ENCODE measurements at regions not wholly inside any gene's neighbourhood (a gene's known extent, or its start where the extent isn't known, plus 50 kb on each side); places are given as distances from the start of the nearest gene placed in this dataset.

GRCh38 chrX:5265324-5265850 lies 963.3 kb downstream of the NLGN4X start (continued):
- TF ChIP-seq ZFP91 (CRISPR knock-in tag; IDR thresholded peaks at IDR 0.05) (no peak), EP400 (IDR thresholded peaks at IDR 0.05) (no peak), ZNF644 (tag; IDR thresholded peaks at IDR 0.05; ENCODE audit: low read depth) (no peak), ZNF277 (CRISPR knock-in tag; IDR thresholded peaks at IDR 0.05; ENCODE audit: borderline replicate concordance) (no peak)

- 0% methylated on average over 5 of the region's 5 CpGs for WGBS (ENCODE audit: insufficient coverage, low coverage, missing lambda C conversion rate)
- ChIA-PET POLR2A (no interaction called here), CTCF (ENCODE audit: low intra/inter-chr PET ratio) (no interaction called here)
- ATAC-seq = no peak
- H3K4me2 ChIP-seq (ENCODE audit: insufficient read depth, low read length) = no peak overlapping the region
- H3K79me2 ChIP-seq (ENCODE audit: control insufficient read depth, insufficient read depth, low read length) = no peaks in the 10 kb centered on the region
- no peak for FAIRE-seq
- no peaks in the 10 kb centered on the region for H3K9me1 ChIP-seq (ENCODE audit: control insufficient read depth, insufficient read depth, low read length)
- no peaks in the 10 kb centered on the region for H3K27me3 ChIP-seq (ENCODE audit: control insufficient read depth in 2 of 2, insufficient read depth in 2 of 2, low read length in 2 of 2)
- no peaks in the 10 kb centered on the region for H4K20me1 ChIP-seq (replicated peaks; ENCODE audit: control insufficient read depth, insufficient read depth, low read length)
- no TSS peak for BruUV-seq (replicated peaks)
- H3K4me1 ChIP-seq (replicated peaks in 1 of 2; ENCODE audit: control insufficient read depth in 2 of 2, insufficient read depth in 2 of 2, low read length in 2 of 2) = no peaks in the 10 kb centered on the region
- H3K9ac ChIP-seq (ENCODE audit: insufficient read depth in 1 of 2, low read depth in 2 of 2, low read length in 2 of 2) = no peak overlapping the region
- no peak overlapping the region for H2AFZ ChIP-seq (ENCODE audit: low read depth, low read length)
- no peak overlapping the region for H3K27ac ChIP-seq (ENCODE audit: extremely low read depth, low read depth, low read length)
- no peaks in the 10 kb centered on the region for H3K9me3 ChIP-seq (replicated peaks; ENCODE audit: control insufficient read depth, insufficient read depth, low read depth, low read length)
- in situ Hi-C loops (cut with MboI) (no loop called here), intact Hi-C loops (cut with micrococcal nuclease) (no loop called here)
- H3K36me3 ChIP-seq (ENCODE audit: control insufficient read depth, insufficient read depth, low read length) = no peaks in the 10 kb centered on the region
- H3K4me3 ChIP-seq = no peak overlapping the region
- DNase-seq (ENCODE audit: extremely low read depth in 1 of 4, low spot score in 3 of 4) = no peak
- TF ChIP-seq RBBP5 (IDR thresholded peaks at IDR 0.05; ENCODE audit: borderline replicate concordance, insufficient read depth, low read length, poor library complexity, severe bottlenecking) (no peak), LEF1 (IDR thresholded peaks at IDR 0.05) (no peak), PRDM10 (IDR thresholded peaks at IDR 0.05; ENCODE audit: partially characterized antibody) (no peak), ZNF778 (CRISPR knock-in tag; IDR thresholded peaks at IDR 0.05) (no peak), ZNF277 (CRISPR knock-in tag; IDR thresholded peaks at IDR 0.05; ENCODE audit: borderline replicate concordance) (no peak), SMAD2 (IDR thresholded peaks at IDR 0.05; ENCODE audit: low read depth, low read length) (no peak), SMAD3 (CRISPR knock-in tag; conservative IDR thresholded peaks at IDR 0.05) (no peak), EHMT2 (IDR thresholded peaks at IDR 0.05) (no peak), XRCC5 (IDR thresholded peaks at IDR 0.05; ENCODE audit: low read depth, low read length) (no peak), ZNF224 (CRISPR knock-in tag; IDR thresholded peaks at IDR 0.05) (no peak), ZNF57 (CRISPR knock-in tag; IDR thresholded peaks at IDR 0.05) (no peak)
These were observed 978.6 kb downstream of the NLGN4X start for GRCh38 chrX:5250106-5250505.
